H54 (cell line): ENCODE measurements at regions not wholly inside any gene's neighbourhood (a gene's known extent, or its start where the extent isn't known, plus 50 kb on each side); places are given as distances from the start of the nearest gene placed in this dataset.
"Not testable (repeated sequence)": the region's sequence is repeated elsewhere in the genome, so short reads cannot be mapped to it uniquely, and the experiment has no call there.

Experiments used
- DNase-seq: peaks from one replicate; pipeline ENCODE4 v3.0.0; 2011; ENCODE audit warnings: low spot score, mixed read lengths; ENCODE audit not compliant: insufficient read length
- FAIRE-seq: peaks from 3 replicates; lab custom pipeline; 2011; peaks lifted over from hg19 to GRCh38; lab: Jason Lieb, UNC
- POLR2A ChIP-seq: IDR thresholded peaks from 2 replicates; pipeline ENCODE4 v1.6.1; 2011; ENCODE audit warnings: low read depth, mild to moderate bottlenecking, low read length

DNA sequence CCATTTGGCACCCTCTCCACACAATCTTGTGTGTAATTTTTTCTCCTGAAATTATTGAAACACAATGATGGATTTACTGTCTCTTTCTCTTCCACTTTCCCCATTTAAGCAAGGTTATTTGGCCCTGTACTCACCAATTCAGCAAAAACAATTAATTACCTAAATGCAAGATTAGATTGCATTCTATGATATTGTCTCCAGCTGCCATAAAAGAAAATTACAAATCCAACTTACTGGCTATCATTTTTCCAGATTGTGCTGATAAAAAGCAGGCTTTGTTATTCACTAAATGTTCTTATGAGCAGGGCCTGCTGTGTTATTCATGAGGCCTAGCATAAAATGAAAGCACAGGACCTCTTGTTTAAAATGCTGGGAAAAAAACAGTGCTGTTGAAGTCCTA, 95.8 kb upstream of the IRAK1BP1 start:
- FAIRE-seq: no peak
- TF ChIP-seq POLR2A: no peak
- DNase-seq: no peak

- TF ChIP-seq POLR2A: no peak
- DNase-seq (no peak), FAIRE-seq (no peak)
Measured at GRCh38 chr6:78781001-78781400, 86.3 kb upstream of the IRAK1BP1 start.

- not testable (repeated sequence) for DNase-seq, FAIRE-seq
Measured at GRCh38 chr6:78783366-78783765, 84.0 kb upstream of the IRAK1BP1 start.

GRCh38 chr6:78797270-78797669, 70.1 kb upstream of the IRAK1BP1 start:
- no peak for DNase-seq
- FAIRE-seq: no peak
- TF ChIP-seq POLR2A: no peak

- DNase-seq (no peak), FAIRE-seq (no peak)
- TF ChIP-seq POLR2A: no peak
Measured at GRCh38 chr6:78799682-78800081, 67.7 kb upstream of the IRAK1BP1 start.

- not testable (repeated sequence) for DNase-seq, FAIRE-seq
Measured at GRCh38 chr6:78806792-78807191, 60.6 kb upstream of the IRAK1BP1 start.

DNA sequence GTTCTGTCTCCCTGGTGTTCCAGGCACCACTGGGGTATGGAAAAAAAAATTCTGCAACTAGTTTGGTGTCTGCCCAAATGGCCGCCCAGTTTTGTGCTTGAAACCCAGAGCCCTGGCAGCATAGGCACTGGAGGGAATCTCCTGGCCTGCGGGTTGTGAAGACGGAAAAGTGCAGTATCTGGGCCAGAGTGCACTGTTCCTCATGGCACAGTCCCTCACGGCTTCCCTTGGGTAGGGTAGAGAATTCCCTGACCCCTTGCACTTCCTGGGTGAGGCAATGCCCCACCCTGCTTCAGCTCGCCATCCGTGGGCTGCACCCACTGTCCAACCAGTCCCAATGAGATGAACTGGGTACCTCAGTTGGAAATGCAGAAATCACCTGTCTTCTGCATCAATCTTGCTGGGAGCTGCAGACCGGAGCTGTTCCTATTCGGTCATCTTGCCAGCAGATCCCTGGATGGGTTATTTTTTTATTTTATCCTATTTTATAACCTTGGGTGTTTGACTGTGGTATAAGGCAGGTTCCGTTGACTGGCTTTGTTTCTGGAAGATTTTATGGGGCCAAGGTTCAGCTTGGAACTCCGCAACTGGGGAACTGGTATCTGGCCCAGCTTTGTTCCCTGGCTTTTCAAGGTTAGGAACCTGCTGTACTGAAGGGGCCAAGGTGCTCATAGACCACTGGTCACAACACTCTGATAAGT, 59.5 kb upstream of the IRAK1BP1 start:
- not testable (repeated sequence) for FAIRE-seq, DNase-seq

GRCh38 chr6:78808356-78808891, 58.9 kb upstream of the IRAK1BP1 start:
- TF ChIP-seq POLR2A: no peak
- FAIRE-seq (no peak), DNase-seq (no peak)

- FAIRE-seq (no peak), DNase-seq (no peak)
- TF ChIP-seq POLR2A: no peak
Measured at GRCh38 chr6:78808933-78809332, 58.4 kb upstream of the IRAK1BP1 start.

DNA sequence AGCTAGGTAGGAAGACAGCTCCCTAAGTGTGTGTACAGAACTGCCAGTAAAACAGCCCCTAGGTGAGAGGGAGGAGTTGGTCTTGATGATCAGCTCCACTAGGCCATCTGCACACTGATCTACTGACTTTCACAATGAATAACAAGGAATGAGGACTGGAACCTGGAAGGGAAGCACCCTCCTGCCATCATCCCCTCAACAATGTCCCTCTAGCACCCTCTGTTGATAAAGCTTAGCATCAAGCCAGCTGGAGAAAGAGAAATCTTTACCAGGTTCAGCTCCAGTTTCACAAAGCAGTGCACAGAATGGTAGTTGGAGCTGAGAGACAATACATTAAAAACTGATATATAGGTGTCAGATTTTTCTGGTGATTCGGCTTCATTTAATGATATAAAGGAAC, 57.2 kb upstream of the IRAK1BP1 start:
- FAIRE-seq: no peak
- peak; percentile 7 for DNase-seq
- TF ChIP-seq POLR2A: no peak

DNA sequence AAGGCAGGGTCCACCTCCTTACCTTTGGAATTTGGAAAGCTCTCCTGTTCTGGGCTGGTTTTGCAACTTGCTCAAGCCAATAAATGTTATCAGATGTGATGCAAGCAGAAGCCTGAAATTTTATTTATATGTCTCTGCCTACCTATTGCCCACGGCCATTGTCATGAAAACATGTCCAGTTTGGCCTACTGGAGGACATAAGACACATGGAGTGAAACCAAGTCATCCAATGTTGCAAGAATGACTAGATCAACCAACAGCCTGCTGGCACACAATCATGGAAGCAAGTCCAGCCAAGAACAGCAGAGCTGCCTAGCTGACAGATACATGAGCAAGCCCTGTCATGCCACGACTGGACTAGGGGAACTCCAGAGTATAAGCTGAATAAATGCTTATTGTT, 56.7 kb upstream of the IRAK1BP1 start:
- no peak for FAIRE-seq
- no peak for TF ChIP-seq POLR2A
- DNase-seq: no peak
